ENCODE measurements at regions not wholly inside any gene's neighbourhood (a gene's known extent, or its start where the extent isn't known, plus 50 kb on each side); places are given as distances from the start of the nearest gene placed in this dataset.

DNA sequence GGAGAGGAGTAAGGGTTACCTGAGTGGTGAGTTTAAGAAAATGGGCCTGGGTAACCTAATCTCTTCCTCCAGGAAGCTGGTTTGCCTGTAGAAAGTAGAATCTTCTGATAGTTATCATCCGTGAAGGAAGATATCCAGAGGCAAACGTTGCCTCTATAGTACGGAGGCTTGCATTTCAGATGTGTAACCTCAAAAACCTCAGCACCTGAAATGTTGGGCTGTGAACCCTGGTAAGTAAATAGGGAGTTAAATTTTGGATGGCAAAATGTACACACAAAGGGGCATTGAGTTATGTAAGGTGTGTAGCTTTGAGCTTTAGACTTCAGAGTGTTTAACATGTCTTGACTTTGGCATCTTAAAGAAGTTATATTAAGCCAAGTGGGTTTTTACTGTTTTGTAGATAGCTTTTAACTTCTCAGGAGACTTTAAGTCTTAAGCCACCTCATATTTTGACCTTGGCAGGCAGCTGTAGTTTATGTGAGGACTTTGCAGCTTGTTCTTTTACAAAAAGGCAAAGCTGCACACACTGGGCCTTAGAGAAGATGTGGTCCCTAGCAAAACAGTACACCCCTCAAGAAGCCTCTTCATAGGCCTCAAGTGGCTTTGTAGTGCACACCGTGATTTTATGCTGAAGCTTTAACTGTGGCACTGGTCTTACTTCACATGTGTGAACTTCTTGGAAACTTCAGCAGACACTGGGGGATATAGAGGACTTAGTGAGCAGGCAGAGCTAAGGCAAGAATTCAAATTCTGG lies 83.4 kb downstream of the SNRPE start:
- TF ChIP-seq, protein P1, sequence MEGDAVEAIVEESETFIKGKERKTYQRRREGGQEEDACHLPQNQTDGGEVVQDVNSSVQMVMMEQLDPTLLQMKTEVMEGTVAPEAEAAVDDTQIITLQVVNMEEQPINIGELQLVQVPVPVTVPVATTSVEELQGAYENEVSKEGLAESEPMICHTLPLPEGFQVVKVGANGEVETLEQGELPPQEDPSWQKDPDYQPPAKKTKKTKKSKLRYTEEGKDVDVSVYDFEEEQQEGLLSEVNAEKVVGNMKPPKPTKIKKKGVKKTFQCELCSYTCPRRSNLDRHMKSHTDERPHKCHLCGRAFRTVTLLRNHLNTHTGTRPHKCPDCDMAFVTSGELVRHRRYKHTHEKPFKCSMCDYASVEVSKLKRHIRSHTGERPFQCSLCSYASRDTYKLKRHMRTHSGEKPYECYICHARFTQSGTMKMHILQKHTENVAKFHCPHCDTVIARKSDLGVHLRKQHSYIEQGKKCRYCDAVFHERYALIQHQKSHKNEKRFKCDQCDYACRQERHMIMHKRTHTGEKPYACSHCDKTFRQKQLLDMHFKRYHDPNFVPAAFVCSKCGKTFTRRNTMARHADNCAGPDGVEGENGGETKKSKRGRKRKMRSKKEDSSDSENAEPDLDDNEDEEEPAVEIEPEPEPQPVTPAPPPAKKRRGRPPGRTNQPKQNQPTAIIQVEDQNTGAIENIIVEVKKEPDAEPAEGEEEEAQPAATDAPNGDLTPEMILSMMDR (IDR thresholded peaks at IDR 0.05; ENCODE audit: low read length): no peak
- TF ChIP-seq EZH2phosphoT487 (IDR thresholded peaks at IDR 0.05; ENCODE audit: low read length): no peak
- TF ChIP-seq EZH2 (optimal IDR thresholded peaks at IDR 0.05; ENCODE audit: low read depth, low read length): no peak

All from MM.1S (cell line).